ENCODE measurements at regions not wholly inside any gene's neighbourhood (a gene's known extent, or its start where the extent isn't known, plus 50 kb on each side); places are given as distances from the start of the nearest gene placed in this dataset.

GRCh38 chr1:221797506-221797905 lies 55.6 kb upstream of the DUSP10 start:
- no peaks in the 10 kb centered on the region for H4K20me1 ChIP-seq (ENCODE audit: insufficient read depth)
- no peaks in the 10 kb centered on the region for H3K79me2 ChIP-seq (ENCODE audit: insufficient read depth, low read length)
- intact Hi-C loops (cut with micrococcal nuclease), result no loop called here
- CTCF ChIA-PET, result no interaction called here
- BruUV-seq (replicated peaks), result no TSS peak
- no peaks in the 10 kb centered on the region for H3K36me3 ChIP-seq (ENCODE audit: control insufficient read depth in 1 of 2, insufficient read depth in 2 of 2, low read length in 2 of 2)
- no peak for DNase-seq (ENCODE audit: low read depth, low spot score)
- H3K9ac ChIP-seq (ENCODE audit: low read length), result no peak overlapping the region
- H3K9me3 ChIP-seq (ENCODE audit: control insufficient read depth in 1 of 2, insufficient read depth in 1 of 2, low read depth in 1 of 2, low read length in 2 of 2), result no peaks in the 10 kb centered on the region
- no peak for ATAC-seq
- no peaks in the 10 kb centered on the region for H3K9me2 ChIP-seq (ENCODE audit: insufficient read depth)
- H2AFZ ChIP-seq (ENCODE audit: low read depth, low read length, poor library complexity, severe bottlenecking), result no peak overlapping the region
- POLR2A ChIA-PET, result no interaction called here
- TF ChIP-seq YY1 (IDR thresholded peaks at IDR 0.05; ENCODE audit: extremely low read depth, insufficient replicate concordance, low read depth, low read length) (no peak), RAD21 (IDR thresholded peaks at IDR 0.05; ENCODE audit: low read depth) (no peak), FOSL1 (IDR thresholded peaks at IDR 0.05; ENCODE audit: low read depth) (no peak), EZH2 (IDR thresholded peaks at IDR 0.05) (no peak), SRF (IDR thresholded peaks at IDR 0.05; ENCODE audit: low read depth) (no peak), SIN3A (IDR thresholded peaks at IDR 0.05; ENCODE audit: low read depth) (no peak), SP1 (IDR thresholded peaks at IDR 0.05; ENCODE audit: low read depth) (no peak), ZFX (IDR thresholded peaks at IDR 0.05) (no peak), REST (IDR thresholded peaks at IDR 0.05; ENCODE audit: low read depth) (no peak), ELF1 (IDR thresholded peaks at IDR 0.05; ENCODE audit: borderline replicate concordance, low read depth) (no peak), CEBPB (IDR thresholded peaks at IDR 0.05; ENCODE audit: low read depth) (no peak), JUND (IDR thresholded peaks at IDR 0.05) (no peak), CBX3 (IDR thresholded peaks at IDR 0.05; ENCODE audit: low read depth) (no peak), EGR1 (IDR thresholded peaks at IDR 0.05; ENCODE audit: low read depth) (no peak), ZNF274 (IDR thresholded peaks at IDR 0.05; ENCODE audit: low read depth, low read length) (no peak)
- TF ChIP-seq, protein P1, sequence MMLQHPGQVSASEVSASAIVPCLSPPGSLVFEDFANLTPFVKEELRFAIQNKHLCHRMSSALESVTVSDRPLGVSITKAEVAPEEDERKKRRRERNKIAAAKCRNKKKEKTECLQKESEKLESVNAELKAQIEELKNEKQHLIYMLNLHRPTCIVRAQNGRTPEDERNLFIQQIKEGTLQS (IDR thresholded peaks at IDR 0.05), result no peak
- TF ChIP-seq, protein P2, sequence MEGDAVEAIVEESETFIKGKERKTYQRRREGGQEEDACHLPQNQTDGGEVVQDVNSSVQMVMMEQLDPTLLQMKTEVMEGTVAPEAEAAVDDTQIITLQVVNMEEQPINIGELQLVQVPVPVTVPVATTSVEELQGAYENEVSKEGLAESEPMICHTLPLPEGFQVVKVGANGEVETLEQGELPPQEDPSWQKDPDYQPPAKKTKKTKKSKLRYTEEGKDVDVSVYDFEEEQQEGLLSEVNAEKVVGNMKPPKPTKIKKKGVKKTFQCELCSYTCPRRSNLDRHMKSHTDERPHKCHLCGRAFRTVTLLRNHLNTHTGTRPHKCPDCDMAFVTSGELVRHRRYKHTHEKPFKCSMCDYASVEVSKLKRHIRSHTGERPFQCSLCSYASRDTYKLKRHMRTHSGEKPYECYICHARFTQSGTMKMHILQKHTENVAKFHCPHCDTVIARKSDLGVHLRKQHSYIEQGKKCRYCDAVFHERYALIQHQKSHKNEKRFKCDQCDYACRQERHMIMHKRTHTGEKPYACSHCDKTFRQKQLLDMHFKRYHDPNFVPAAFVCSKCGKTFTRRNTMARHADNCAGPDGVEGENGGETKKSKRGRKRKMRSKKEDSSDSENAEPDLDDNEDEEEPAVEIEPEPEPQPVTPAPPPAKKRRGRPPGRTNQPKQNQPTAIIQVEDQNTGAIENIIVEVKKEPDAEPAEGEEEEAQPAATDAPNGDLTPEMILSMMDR (IDR thresholded peaks at IDR 0.05 in 2 of 3, conservative IDR thresholded peaks at IDR 0.05 in 1 of 3; ENCODE audit: borderline replicate concordance in 1 of 3, insufficient read depth in 1 of 3, low read depth in 2 of 3, low read length in 2 of 3), result no peak
- TF ChIP-seq, protein P3, sequence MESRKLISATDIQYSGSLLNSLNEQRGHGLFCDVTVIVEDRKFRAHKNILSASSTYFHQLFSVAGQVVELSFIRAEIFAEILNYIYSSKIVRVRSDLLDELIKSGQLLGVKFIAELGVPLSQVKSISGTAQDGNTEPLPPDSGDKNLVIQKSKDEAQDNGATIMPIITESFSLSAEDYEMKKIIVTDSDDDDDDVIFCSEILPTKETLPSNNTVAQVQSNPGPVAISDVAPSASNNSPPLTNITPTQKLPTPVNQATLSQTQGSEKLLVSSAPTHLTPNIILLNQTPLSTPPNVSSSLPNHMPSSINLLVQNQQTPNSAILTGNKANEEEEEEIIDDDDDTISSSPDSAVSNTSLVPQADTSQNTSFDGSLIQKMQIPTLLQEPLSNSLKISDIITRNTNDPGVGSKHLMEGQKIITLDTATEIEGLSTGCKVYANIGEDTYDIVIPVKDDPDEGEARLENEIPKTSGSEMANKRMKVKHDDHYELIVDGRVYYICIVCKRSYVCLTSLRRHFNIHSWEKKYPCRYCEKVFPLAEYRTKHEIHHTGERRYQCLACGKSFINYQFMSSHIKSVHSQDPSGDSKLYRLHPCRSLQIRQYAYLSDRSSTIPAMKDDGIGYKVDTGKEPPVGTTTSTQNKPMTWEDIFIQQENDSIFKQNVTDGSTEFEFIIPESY (IDR thresholded peaks at IDR 0.05; ENCODE audit: extremely low read depth, insufficient replicate concordance, low read length), result no peak
- no peak overlapping the region for H3K4me2 ChIP-seq (ENCODE audit: low read length)
- no peak overlapping the region for H3K27ac ChIP-seq (ENCODE audit: low read depth, low read length)
- RAD21 ChIA-PET (ENCODE audit: low non-redundant PET in 1 of 2, low total read pairs in 2 of 2, uncharacterized antibody in 2 of 2, unreplicated experiment in 2 of 2), result no interaction called here
- no peak overlapping the region for H3K4me3 ChIP-seq (replicated peaks in 1 of 2; ENCODE audit: low read depth in 1 of 2, low read length in 2 of 2)
- peaks cover 0 to 4% of the 10 kb centered on the region in 2 experiments; a peak in 2 of 4 replicates for H3K4me1 ChIP-seq (ENCODE audit: control insufficient read depth in 1 of 2, insufficient read depth in 2 of 2, low read length in 2 of 2)
- no peaks in the 10 kb centered on the region for H3K27me3 ChIP-seq (ENCODE audit: insufficient read depth, low read length)

Data from HCT116 (cell line).